Upper lobe of right lung (tissue), 1 donor: ENCODE measurements at regions not wholly inside any gene's neighbourhood (a gene's known extent, or its start where the extent isn't known, plus 50 kb on each side); places are given as distances from the start of the nearest gene placed in this dataset.

Experiments
- ATAC-seq: fragments of 200-7000 bp; cut with Tn5 transposase; one replicate; pipeline ENCODE4 v1.9.1; 2020; ENCODE audit warnings: mild to moderate bottlenecking, moderate library complexity
- DNase-seq: peaks from one replicate; pipeline ENCODE4 v3.0.0-alpha.2; 2020
- H3K27ac ChIP-seq: fragments of 200-600 bp; one replicate; pipeline ENCODE4 v1.8.0; 2022
- H3K27me3 ChIP-seq: fragments of 200-600 bp; one replicate; pipeline ENCODE4 v1.8.0; 2022; ENCODE audit warnings: mild to moderate bottlenecking
- H3K36me3 ChIP-seq: fragments of 200-600 bp; one replicate; pipeline ENCODE4 v1.8.0; 2022
- H3K4me1 ChIP-seq: fragments of 200-600 bp; one replicate; pipeline ENCODE4 v1.8.0; 2022
- H3K4me3 ChIP-seq: fragments of 200-600 bp; one replicate; pipeline ENCODE4 v1.8.0; 2022; ENCODE audit warnings: mild to moderate bottlenecking
- H3K9me3 ChIP-seq: fragments of 200-600 bp; one replicate; pipeline ENCODE4 v1.8.0; 2022
- CTCF ChIP-seq: fragments of 200-600 bp; IDR thresholded peaks from one replicate; pipeline ENCODE4 v1.8.0; 2022; ENCODE audit warnings: antibody characterized with exemption
- intact Hi-C: fragments of 100-400 bp; cut with DNase I; formaldehyde crosslinking; loops from one replicate; pipeline ENCODE4 v1.11.0; 2022
- donor health status: DM: no; HTN: yes; CAD: no; lungs with severe emphysema.

GRCh38 chr2:7906431-7906830 lies 775.4 kb upstream of the ID2 start:
- no peaks in the 10 kb centered on the region for H3K4me1 ChIP-seq
- intact Hi-C loops, result no loop called here
- no peaks in the 10 kb centered on the region for H3K27me3 ChIP-seq
- H3K4me3 ChIP-seq, result no peak overlapping the region
- H3K36me3 ChIP-seq, result no peaks in the 10 kb centered on the region
- no peak overlapping the region for H3K27ac ChIP-seq
- DNase-seq (no peak), ATAC-seq (no peak)
- H3K9me3 ChIP-seq, result no peaks in the 10 kb centered on the region
- no peak for TF ChIP-seq CTCF

GRCh38 chr2:7907041-7907440 lies 774.8 kb upstream of the ID2 start:
- ATAC-seq, result no peak
- no peak overlapping the region for H3K4me3 ChIP-seq
- intact Hi-C loops, result no loop called here
- no peaks in the 10 kb centered on the region for H3K36me3 ChIP-seq
- H3K4me1 ChIP-seq, result no peaks in the 10 kb centered on the region
- H3K27me3 ChIP-seq, result no peaks in the 10 kb centered on the region
- no peak for TF ChIP-seq CTCF
- H3K9me3 ChIP-seq, result no peaks in the 10 kb centered on the region
- no peak for DNase-seq
- no peak overlapping the region for H3K27ac ChIP-seq

GRCh38 chr2:7910752-7911151 lies 771.1 kb upstream of the ID2 start:
- Histone ChIP-seq H3K4me3 (no peak overlapping the region), H3K27ac (no peak overlapping the region), H3K36me3 (no peaks in the 10 kb centered on the region), H3K27me3 (no peaks in the 10 kb centered on the region), H3K4me1 (no peaks in the 10 kb centered on the region), H3K9me3 (no peaks in the 10 kb centered on the region)
- no peak for TF ChIP-seq CTCF
- intact Hi-C loops, result no loop called here
- DNase-seq, result no peak
- no peak for ATAC-seq

GRCh38 chr2:7911196-7911595 lies 770.7 kb upstream of the ID2 start:
- H3K4me1 ChIP-seq, result no peaks in the 10 kb centered on the region
- no peak for TF ChIP-seq CTCF
- H3K27ac ChIP-seq, result no peak overlapping the region
- no peaks in the 10 kb centered on the region for H3K36me3 ChIP-seq
- H3K4me3 ChIP-seq, result no peak overlapping the region
- ATAC-seq, result no peak
- H3K27me3 ChIP-seq, result no peaks in the 10 kb centered on the region
- intact Hi-C loops, result no loop called here
- H3K9me3 ChIP-seq, result no peaks in the 10 kb centered on the region
- DNase-seq, result no peak

GRCh38 chr2:7913974-7914373 lies 767.9 kb upstream of the ID2 start:
- Histone ChIP-seq H3K4me1 (no peaks in the 10 kb centered on the region), H3K4me3 (no peak overlapping the region), H3K36me3 (no peaks in the 10 kb centered on the region), H3K27me3 (no peaks in the 10 kb centered on the region), H3K9me3 (no peaks in the 10 kb centered on the region), H3K27ac (no peak overlapping the region)
- no peak for TF ChIP-seq CTCF
- no peak for ATAC-seq
- intact Hi-C loops, result no loop called here
- no peak for DNase-seq

- Histone ChIP-seq H3K9me3 (no peaks in the 10 kb centered on the region), H3K4me1 (no peaks in the 10 kb centered on the region), H3K27ac (no peak overlapping the region), H3K36me3 (no peaks in the 10 kb centered on the region), H3K27me3 (no peaks in the 10 kb centered on the region), H3K4me3 (no peak overlapping the region)
- no peak for ATAC-seq
- no peak for DNase-seq
- TF ChIP-seq CTCF, result no peak
- intact Hi-C loops, result no loop called here
Observed at GRCh38 chr2:7915302-7916091, 766.4 kb upstream of the ID2 start.
